EH (cell line): ENCODE measurements at regions not wholly inside any gene's neighbourhood (a gene's known extent, or its start where the extent isn't known, plus 50 kb on each side); places are given as distances from the start of the nearest gene placed in this dataset.
"Not testable (repeated sequence)": the region's sequence is repeated elsewhere in the genome, so short reads cannot be mapped to it uniquely, and the experiment has no call there.

Source experiments
- DNase-seq: peaks from one replicate; pipeline ENCODE4 v3.0.0-alpha.2; 2015; ENCODE audit warnings: low read depth

GRCh38 chr2:47728551-47728950 is 54.4 kb upstream of the MSH6 start:
- DNase-seq: no peak

DNA sequence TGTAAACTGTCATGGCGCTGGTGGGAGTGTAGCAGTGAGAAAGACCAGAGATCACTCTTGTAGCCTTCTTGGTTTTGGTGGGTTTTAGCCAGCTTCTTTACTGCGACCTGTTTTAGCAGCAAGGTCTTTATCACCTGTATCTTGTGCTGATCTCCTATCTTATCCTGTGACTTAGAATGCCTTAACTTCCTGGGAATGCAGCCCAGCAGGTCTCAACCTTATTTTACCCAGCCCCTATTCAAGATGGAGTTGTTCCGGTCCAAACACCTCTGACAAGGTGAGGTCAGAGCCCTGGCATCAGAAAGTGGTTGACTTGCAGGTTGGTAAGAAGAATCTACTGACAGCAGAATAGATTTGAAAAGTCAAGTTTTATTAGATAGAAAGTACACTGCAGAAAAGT is 55.0 kb upstream of the MSH6 start:
- DNase-seq: no peak

DNA sequence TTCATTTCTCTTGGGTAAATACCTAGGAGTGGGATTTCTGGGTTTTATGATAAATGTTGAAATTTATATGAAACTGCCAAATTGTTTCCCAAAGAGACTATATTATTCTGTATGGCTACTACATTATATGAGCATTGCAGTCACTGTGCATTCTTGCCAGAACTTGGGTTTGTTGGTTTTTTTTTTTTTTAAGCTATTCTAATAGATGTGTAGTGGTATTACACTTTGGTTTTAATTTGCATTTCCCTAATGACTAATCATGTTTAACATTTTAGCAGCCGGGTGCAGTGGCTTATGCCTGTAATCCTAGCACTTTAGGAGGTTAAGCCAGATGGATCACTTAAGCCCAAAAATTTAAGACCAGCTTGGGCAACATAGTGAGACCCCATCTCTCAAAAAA is 56.0 kb upstream of the MSH6 start:
- not testable (repeated sequence) for DNase-seq

DNA sequence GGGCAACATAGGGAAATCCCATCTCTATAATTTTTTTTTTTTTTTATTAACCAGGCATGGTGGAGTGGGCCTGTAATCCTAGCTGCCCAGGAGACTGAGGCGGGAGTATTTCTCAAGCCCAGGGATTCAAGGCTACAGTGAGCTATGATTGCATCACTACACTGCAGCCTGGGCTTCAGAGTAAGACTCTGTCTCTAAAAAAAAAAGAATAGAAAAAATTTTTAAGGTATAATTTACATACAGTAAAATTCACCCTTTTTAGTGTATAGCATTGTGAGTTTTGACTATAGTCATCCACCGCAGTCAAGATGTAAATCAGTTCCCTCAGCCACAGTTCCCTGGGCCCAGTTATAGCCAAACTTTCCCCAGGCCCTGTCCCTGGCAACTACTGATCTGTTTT is 57.1 kb upstream of the MSH6 start:
- no peak for DNase-seq

DNA sequence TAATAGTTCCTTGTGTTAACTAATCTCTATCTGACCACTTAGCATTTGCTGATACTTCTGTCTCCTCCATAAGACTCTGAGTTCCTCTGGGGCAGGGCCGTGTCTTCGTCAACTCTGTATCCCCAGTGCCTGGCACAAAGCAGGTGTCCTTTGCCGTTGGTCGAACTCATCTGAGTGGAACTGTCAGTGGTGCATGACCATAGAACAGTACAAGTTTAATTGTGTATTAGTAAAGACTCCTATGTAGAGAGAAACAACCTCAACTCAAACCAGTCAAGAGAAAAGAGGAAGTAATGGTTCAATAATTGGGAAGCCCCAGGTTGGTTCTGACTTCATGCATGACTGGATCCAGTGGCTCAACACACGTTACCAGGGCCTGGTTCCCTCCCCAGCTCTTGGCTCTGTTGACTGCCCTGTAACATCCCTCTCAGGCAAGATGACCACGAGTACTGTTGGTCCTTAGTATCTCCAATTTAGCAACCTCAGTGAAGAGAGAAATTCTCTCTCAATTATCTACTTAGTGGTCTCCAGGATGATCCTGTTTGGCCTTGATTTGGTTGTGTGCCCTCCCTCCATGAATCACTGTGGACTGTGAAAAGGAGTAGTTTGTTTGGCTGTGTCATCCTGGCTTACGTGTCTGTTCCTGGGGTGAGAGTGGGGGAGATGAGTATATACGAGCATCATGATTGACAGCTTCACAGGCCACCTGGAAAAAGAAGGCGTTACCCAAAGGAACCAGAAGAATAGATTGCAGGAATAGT is 58.5 kb upstream of the MSH6 start:
- DNase-seq: peak; percentile 1

GRCh38 chr2:47721296-47721695 is 61.6 kb upstream of the MSH6 start:
- DNase-seq: no peak

DNA sequence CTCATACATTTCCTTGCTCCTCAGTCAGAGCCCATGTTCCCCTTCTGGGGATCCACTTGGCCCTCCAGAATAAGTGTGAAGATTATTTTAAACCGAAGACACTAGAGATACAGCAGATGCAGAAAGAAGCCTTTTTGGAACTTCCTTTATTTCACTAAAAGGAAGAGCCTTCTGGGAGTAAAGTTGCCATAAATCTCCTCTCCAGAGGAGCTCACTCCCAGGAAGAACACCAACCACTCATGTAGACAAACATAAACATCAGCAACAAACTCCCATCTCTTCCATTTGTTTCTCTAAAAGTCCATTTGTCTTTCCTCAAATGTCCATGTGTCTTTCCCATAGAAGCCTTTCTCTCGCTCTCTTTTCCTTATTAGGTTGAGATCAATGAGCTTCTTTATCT is 62.4 kb upstream of the MSH6 start:
- no peak for DNase-seq

- DNase-seq: no peak
Measured at GRCh38 chr2:47720036-47720435, 62.9 kb upstream of the MSH6 start.

DNA sequence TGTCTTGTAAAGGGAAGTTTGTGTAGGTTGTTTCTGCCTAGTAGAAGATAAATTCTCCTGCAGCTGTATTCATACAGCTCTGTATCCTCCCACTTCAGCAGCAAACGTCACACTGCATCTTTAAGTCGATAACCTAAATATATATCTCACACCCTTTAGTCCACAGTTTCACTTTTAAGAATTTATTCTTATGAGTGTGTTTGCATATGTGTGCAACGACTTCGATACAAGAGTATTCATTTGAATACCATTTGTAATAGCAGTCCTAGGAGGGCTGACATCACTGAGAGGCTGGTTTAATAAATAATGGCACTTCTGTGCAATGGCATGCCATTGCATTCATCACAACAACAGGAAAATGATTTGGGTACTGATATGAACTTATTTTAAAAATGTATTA is 63.8 kb upstream of the MSH6 start:
- DNase-seq: no peak

GRCh38 chr2:47716307-47716706 is 66.6 kb upstream of the MSH6 start:
- DNase-seq: peak; percentile 2

DNA sequence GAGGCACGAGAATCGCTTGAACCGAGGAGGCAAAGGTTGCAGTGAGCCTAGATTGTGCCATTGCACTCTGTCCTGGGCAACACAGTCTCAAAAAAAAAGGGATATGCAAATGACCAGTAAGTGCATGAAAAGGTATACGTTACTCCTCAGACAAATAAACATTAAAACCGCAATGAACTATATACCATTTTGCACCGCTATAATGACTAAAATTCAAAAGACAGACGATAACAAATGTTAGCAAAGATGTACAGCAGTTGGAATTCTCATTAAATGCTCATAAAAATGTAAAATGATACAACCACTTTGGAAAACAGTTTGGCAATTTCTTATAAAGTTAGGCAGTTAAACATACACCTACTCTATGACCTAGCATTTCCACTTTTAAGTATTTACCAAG is 67.4 kb upstream of the MSH6 start:
- no peak for DNase-seq

DNA sequence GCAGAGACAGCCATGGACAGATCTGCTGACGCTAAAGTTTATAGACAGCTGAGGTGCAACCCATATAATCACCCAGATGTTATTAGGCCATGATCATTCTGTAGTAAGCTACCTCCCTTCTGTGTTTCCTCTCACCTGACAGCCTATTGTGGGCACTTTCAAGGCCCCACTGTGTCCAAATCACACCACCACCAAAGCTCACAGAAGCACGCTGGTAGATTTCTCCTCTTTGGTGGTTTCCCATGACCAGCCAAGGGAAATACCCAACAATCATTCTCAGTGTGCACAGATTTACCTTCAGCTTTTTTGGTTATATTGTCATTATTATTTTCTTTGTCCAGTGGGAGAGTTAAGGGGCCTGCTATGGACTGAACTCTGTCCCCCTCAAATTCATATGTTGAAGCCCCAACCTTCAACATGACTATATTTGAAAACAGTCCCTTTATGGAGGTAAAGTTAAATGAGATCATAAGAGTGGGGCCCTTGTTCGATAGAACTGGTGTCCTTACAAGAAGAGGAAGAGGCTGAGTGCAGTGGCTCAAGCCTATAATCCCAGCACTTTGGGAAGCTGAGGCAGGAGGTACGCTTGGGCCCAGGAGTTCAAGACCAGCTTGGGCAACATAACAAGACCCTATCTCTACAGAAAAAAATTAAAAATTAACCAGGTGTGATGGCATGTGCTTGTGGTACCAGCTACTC is 74.0 kb upstream of the MSH6 start:
- DNase-seq: no peak

GRCh38 chr2:47704287-47704686 is 78.7 kb upstream of the MSH6 start:
- no peak for DNase-seq

- DNase-seq: no peak
Measured at GRCh38 chr2:47699533-47700215, 83.3 kb upstream of the MSH6 start.

GRCh38 chr2:47698436-47698972 is 84.4 kb upstream of the MSH6 start:
- not testable (repeated sequence) for DNase-seq

DNA sequence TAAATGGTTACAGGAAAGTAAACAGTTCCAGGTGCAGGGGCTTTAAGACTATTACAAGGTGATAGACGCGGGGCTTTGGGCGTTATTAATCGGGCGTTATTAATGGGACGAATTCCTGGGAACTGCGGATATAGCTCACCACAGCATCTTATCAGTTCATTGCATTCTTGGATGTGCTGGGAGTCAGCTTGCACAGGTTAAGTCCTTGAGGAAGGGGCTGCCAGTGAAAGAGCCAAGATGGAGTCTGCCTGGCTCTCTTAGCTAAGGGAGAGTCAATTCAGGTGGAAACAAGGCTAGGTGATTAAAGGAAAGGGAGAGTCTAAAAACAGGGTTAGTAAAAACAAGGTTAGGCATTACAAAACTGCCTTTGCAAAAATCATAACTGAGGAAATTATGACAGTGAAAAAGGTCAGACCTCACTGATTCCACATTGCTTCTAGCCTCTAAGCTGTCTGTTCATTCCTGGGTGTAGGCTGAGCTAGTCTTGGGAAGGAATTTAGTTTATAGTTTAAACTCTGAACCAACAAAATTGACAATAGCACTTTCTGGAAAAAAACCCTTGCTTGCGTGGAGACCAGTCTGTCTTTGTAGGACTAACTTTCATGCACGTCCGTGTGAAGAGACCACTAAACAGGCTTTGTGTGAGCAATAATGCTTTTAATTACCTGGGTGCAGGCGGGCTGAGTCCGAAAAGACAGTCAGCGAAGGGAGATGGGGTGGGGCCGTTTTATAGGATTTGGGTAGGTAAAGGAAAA is 85.1 kb upstream of the MSH6 start:
- not testable (repeated sequence) for DNase-seq

GRCh38 chr2:47697000-47697601 is 85.8 kb upstream of the MSH6 start:
- DNase-seq: no peak

- DNase-seq: no peak
Measured at GRCh38 chr2:47696478-47696831, 86.5 kb upstream of the MSH6 start.

GRCh38 chr2:47695800-47696477 is 87.0 kb upstream of the MSH6 start:
- DNase-seq: no peak

DNA sequence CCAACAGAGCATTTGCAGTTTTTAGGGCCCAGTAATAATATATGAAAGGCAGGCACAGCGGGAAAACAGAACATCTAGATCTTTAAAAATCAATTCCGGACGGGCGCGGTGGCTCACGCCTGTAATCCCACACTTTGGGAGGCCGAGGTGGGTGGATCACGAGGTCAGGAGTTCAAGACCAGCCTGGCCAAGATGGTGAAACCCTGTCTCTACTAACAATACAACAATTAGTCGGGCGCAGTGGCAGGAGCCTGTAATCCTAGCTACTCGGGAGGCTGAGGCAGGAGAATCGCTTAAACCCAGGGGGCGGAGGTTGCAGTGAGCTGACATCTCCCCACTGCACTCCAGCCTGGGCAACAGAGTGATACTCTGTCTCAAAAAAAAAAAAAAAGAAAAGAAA is 88.5 kb upstream of the MSH6 start:
- not testable (repeated sequence) for DNase-seq

DNA sequence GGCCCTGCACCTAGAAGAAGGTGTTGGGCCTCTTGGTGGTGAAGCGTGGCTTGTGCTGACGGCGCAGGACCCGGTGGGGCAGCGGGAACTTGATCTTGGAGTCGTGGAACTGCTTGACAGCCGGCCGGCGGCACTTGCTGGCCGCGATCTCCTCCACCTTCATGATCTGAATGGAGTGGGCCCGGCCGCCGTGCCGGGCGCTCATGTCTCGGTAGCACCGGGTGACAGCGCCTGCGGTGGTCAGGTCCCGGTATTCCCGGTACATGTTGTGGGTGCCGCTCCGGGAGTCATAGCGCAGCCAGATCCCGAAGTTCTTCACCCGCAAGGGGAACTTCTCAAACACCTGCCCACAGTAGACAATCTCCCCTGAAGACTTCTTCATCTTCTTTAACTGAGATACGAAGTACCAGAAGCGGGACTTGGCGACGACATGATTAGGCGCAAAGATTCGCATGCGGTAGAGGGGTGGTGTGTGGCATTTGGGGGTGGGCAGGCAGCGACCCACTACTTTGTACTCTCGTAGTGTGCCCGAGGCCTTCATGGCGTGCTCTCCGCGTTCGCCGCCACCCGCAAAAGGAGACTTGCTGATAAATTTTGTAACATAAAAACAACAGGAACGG is 92.1 kb upstream of the MSH6 start:
- DNase-seq: not testable (repeated sequence)
